HEK293 (cell line): ENCODE measurements at regions not wholly inside any gene's neighbourhood (a gene's known extent, or its start where the extent isn't known, plus 50 kb on each side); places are given as distances from the start of the nearest gene placed in this dataset.

Source experiments
- KLF16 ChIP-seq: fragments of 450-650 bp; formaldehyde crosslinking; IDR thresholded peaks from 2 replicates; pipeline ENCODE4 v1.5.1; 2017; ENCODE audit warnings: missing biosample characterization, missing genetic modification characterization
- SP7 ChIP-seq: fragments of 450-650 bp; formaldehyde crosslinking; IDR thresholded peaks from 2 replicates; pipeline ENCODE4 v1.5.1; 2016; ENCODE audit warnings: missing biosample characterization, missing genetic modification characterization
- TCF7L2 ChIP-seq: IDR thresholded peaks from 2 replicates; pipeline ENCODE4 v1.6.1; 2011; ENCODE audit warnings: low read depth, mild to moderate bottlenecking, inconsistent platforms, low read length, moderate library complexity, borderline replicate concordance
- ZNF121 ChIP-seq: fragments of 450-650 bp; formaldehyde crosslinking; IDR thresholded peaks from 2 replicates; pipeline ENCODE4 v1.5.1; 2016; ENCODE audit warnings: missing biosample characterization, missing genetic modification characterization
- ZNF670 ChIP-seq: fragments of 450-650 bp; formaldehyde crosslinking; IDR thresholded peaks from 2 replicates; pipeline ENCODE4 v1.5.1; 2016; ENCODE audit warnings: missing biosample characterization, missing genetic modification characterization, low read depth
- ZNF792 ChIP-seq: fragments of 450-650 bp; formaldehyde crosslinking; IDR thresholded peaks from 2 replicates; pipeline ENCODE4 v1.5.1; 2016; ENCODE audit warnings: missing biosample characterization, missing genetic modification characterization
- TF ChIP-seq, protein P1 (sequence below): fragments of 450-650 bp; formaldehyde crosslinking; IDR thresholded peaks from 2 replicates; pipeline ENCODE4 v1.5.1; 2016; ENCODE audit warnings: missing biosample characterization, missing genetic modification characterization
- TF ChIP-seq, protein P2 (sequence below): fragments of 450-650 bp; formaldehyde crosslinking; IDR thresholded peaks from 2 replicates; pipeline ENCODE4 v1.5.1; 2016; ENCODE audit warnings: missing biosample characterization, missing genetic modification characterization

DNA sequence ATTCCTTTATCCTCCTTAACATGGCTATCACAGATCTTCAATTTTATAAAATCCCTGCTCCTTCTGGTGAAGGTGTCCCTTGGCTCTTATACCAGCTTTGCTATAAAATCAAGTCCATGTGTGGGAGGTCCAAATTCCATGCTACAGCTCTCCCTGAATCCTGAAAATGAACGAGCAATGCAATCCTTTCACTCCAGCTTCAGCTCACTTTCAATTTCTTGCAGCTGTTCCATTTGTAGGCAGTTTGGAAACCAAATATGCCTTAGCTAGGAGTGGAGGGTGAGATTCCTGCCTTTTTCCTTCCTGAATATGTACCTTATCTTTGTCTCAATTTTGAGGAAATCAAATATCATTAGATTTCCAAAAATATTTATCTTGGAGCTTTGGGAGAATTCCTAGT, 402.6 kb downstream of the TTLL7 start:
- TF ChIP-seq ZNF670 (tag by site-specific recombination) (no peak), TCF7L2 (no peak), ZNF121 (no peak), KLF16 (no peak), SP7 (tag by site-specific recombination) (no peak), ZNF792 (tag by site-specific recombination) (no peak)
- TF ChIP-seq, protein P1, sequence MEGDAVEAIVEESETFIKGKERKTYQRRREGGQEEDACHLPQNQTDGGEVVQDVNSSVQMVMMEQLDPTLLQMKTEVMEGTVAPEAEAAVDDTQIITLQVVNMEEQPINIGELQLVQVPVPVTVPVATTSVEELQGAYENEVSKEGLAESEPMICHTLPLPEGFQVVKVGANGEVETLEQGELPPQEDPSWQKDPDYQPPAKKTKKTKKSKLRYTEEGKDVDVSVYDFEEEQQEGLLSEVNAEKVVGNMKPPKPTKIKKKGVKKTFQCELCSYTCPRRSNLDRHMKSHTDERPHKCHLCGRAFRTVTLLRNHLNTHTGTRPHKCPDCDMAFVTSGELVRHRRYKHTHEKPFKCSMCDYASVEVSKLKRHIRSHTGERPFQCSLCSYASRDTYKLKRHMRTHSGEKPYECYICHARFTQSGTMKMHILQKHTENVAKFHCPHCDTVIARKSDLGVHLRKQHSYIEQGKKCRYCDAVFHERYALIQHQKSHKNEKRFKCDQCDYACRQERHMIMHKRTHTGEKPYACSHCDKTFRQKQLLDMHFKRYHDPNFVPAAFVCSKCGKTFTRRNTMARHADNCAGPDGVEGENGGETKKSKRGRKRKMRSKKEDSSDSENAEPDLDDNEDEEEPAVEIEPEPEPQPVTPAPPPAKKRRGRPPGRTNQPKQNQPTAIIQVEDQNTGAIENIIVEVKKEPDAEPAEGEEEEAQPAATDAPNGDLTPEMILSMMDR (tag by site-specific recombination), result no peak
- TF ChIP-seq, protein P2, sequence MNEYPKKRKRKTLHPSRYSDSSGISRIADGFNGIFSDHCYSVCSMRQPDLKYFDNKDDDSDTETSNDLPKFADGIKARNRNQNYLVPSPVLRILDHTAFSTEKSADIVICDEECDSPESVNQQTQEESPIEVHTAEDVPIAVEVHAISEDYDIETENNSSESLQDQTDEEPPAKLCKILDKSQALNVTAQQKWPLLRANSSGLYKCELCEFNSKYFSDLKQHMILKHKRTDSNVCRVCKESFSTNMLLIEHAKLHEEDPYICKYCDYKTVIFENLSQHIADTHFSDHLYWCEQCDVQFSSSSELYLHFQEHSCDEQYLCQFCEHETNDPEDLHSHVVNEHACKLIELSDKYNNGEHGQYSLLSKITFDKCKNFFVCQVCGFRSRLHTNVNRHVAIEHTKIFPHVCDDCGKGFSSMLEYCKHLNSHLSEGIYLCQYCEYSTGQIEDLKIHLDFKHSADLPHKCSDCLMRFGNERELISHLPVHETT (tag by site-specific recombination), result no peak
